DND-41 (cell line): ENCODE measurements at regions not wholly inside any gene's neighbourhood (a gene's known extent, or its start where the extent isn't known, plus 50 kb on each side); places are given as distances from the start of the nearest gene placed in this dataset.

Source experiments
- ATAC-seq: fragments of 200-7000 bp; cut with Tn5 transposase; 3 replicates; pipeline ENCODE4 v1.9.1; 2021; ENCODE audit warnings: low read depth; ENCODE audit not compliant: insufficient read depth
- DNase-seq: peaks from one replicate; pipeline ENCODE4 v3.0.0-alpha.2; 2020
- H2AFZ ChIP-seq: 2 replicates; pipeline ENCODE4 v1.6.0; 2012; ENCODE audit warnings: low read depth, low read length
- H3K27ac ChIP-seq: 2 replicates; pipeline ENCODE4 v1.5.1; 2012; ENCODE audit warnings: low read length, inconsistent platforms
- H3K27me3 ChIP-seq: fragments of 200-600 bp; sonication (generic); 2 replicates; pipeline ENCODE4 v1.6.0; 2012; ENCODE audit warnings: low read length, mild to moderate bottlenecking, inconsistent platforms; ENCODE audit not compliant: insufficient read depth, poor library complexity
- H3K36me3 ChIP-seq: 2 replicates; pipeline ENCODE4 v1.5.1; 2012; ENCODE audit warnings: low read length, inconsistent platforms; ENCODE audit not compliant: insufficient read depth
- H3K4me1 ChIP-seq: 2 replicates; pipeline ENCODE4 v1.5.1; 2012; ENCODE audit warnings: mild to moderate bottlenecking, low read length; ENCODE audit not compliant: insufficient read depth
- H3K4me2 ChIP-seq: 2 replicates; pipeline ENCODE4 v1.6.0; 2012; ENCODE audit warnings: mild to moderate bottlenecking, moderate library complexity, low read length, inconsistent platforms; ENCODE audit not compliant: insufficient read depth
- H3K4me3 ChIP-seq, 2 experiments: fragments of 200-600 bp in 1 of 2; shearing (Covaris generic) in 1 of 2; 2 replicates each; pipeline ENCODE4 v1.5.1; 2012 to 2016; ENCODE audit warnings: inconsistent platforms in 2 of 2, low read length in 2 of 2, mild to moderate bottlenecking in 2 of 2, low read depth in 1 of 2, moderate library complexity in 1 of 2
- H3K79me2 ChIP-seq: 2 replicates; pipeline ENCODE4 v1.6.0; 2012; ENCODE audit warnings: low read length, inconsistent platforms; ENCODE audit not compliant: insufficient read depth
- H3K9ac ChIP-seq: 2 replicates; pipeline ENCODE4 v1.6.0; 2012; ENCODE audit warnings: low read depth, mild to moderate bottlenecking, inconsistent platforms, low read length, moderate library complexity
- H3K9me3 ChIP-seq: 2 replicates; pipeline ENCODE4 v1.5.1; 2012; ENCODE audit warnings: low read length, moderate library complexity, mild to moderate bottlenecking, inconsistent platforms; ENCODE audit not compliant: insufficient read depth, severe bottlenecking
- H4K20me1 ChIP-seq: 2 replicates; pipeline ENCODE4 v1.6.0; 2012; ENCODE audit warnings: low read length; ENCODE audit not compliant: insufficient read depth
- EZH2 ChIP-seq: IDR thresholded peaks from 3 replicates; pipeline ENCODE4 v1.6.1; 2012; ENCODE audit warnings: borderline replicate concordance, low read depth, mild to moderate bottlenecking, moderate library complexity, low read length, inconsistent platforms; ENCODE audit not compliant: severe bottlenecking
- TF ChIP-seq, protein P1 (sequence below): IDR thresholded peaks from 2 replicates; pipeline ENCODE4 v1.5.1; 2012; ENCODE audit warnings: borderline replicate concordance, low read length, moderate library complexity, mild to moderate bottlenecking; ENCODE audit not compliant: poor library complexity, severe bottlenecking; ENCODE audit errors: extremely low read depth

DNA sequence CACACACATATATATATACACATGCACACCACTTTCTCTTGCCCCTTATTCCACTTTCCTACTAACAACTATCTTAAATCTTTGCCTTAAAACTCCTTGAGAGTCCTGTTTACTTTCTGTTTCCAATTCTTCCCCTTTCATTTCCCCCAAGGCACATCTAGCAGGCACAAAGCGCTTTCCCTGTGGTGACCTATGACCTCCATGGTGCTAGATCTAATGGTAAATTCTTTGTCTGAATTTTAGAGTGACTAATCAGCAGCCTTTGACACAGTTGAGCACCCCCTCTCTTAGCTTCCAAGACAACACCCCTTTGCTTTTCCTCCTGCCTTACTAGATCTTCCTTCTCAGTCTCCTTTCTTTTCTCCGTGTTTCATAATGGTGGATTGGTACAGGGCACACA is 236.4 kb upstream of the TTC29 start:
- Histone ChIP-seq H3K4me2 (no peak overlapping the region), H3K27me3 (no peaks in the 10 kb centered on the region), H3K4me1 (no peaks in the 10 kb centered on the region), H3K9me3 (no peaks in the 10 kb centered on the region), H3K9ac (no peak overlapping the region), H3K4me3 (no peak overlapping the region), H4K20me1 (no peaks in the 10 kb centered on the region), H2AFZ (no peak overlapping the region), H3K27ac (no peak overlapping the region), H3K79me2 (no peaks in the 10 kb centered on the region), H3K36me3 (no peaks in the 10 kb centered on the region)
- DNase-seq (no peak), ATAC-seq (no peak)
- TF ChIP-seq, protein P1, sequence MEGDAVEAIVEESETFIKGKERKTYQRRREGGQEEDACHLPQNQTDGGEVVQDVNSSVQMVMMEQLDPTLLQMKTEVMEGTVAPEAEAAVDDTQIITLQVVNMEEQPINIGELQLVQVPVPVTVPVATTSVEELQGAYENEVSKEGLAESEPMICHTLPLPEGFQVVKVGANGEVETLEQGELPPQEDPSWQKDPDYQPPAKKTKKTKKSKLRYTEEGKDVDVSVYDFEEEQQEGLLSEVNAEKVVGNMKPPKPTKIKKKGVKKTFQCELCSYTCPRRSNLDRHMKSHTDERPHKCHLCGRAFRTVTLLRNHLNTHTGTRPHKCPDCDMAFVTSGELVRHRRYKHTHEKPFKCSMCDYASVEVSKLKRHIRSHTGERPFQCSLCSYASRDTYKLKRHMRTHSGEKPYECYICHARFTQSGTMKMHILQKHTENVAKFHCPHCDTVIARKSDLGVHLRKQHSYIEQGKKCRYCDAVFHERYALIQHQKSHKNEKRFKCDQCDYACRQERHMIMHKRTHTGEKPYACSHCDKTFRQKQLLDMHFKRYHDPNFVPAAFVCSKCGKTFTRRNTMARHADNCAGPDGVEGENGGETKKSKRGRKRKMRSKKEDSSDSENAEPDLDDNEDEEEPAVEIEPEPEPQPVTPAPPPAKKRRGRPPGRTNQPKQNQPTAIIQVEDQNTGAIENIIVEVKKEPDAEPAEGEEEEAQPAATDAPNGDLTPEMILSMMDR, result no peak
- no peak for TF ChIP-seq EZH2

DNA sequence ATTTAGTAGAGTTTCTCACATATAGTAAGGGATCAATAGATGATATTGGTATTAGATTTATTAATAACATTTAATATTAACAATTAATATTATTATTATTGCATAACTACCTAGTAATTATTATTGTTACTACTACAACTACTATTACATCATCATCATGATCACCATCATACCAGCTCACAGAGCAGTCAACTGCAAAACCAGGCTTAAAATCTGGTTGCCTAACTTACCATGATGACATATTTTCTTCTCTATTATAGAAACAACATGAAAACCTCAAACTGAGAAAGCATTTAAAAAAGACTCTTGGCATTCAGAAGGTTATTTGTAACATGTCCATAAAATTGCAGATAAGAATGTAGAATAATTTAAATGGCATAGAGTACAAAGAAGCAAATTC is 247.0 kb upstream of the TTC29 start:
- ATAC-seq (no peak), DNase-seq (no peak)
- H3K4me2 ChIP-seq, result no peak overlapping the region
- H3K27me3 ChIP-seq, result no peaks in the 10 kb centered on the region
- H3K79me2 ChIP-seq, result no peaks in the 10 kb centered on the region
- H4K20me1 ChIP-seq, result no peaks in the 10 kb centered on the region
- no peak for TF ChIP-seq EZH2
- TF ChIP-seq, protein P1, result no peak
- H3K36me3 ChIP-seq, result no peaks in the 10 kb centered on the region
- H2AFZ ChIP-seq, result no peak overlapping the region
- no peak overlapping the region for H3K9ac ChIP-seq
- no peaks in the 10 kb centered on the region for H3K4me1 ChIP-seq
- no peak overlapping the region for H3K4me3 ChIP-seq
- no peaks in the 10 kb centered on the region for H3K9me3 ChIP-seq
- H3K27ac ChIP-seq, result no peak overlapping the region

DNA sequence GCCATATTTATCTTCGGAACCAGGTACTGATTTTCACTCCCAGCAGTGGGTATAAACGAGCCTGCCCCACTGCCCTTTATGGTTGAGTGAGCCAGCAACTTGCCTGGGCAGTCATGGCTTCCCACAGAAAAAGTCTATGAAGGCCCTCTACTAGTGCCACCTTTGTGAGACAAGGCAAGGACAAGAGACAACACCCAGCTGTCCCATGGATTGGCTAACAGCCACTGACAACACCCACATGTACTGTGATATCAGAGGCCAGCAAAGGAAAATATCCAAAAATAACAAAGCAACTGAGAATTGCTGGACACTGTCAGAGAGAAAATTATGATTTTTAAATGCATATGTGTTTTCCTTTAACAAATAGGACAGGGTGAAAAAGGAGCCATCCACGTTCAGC is 248.4 kb upstream of the TTC29 start:
- ATAC-seq (no peak), DNase-seq (no peak)
- no peaks in the 10 kb centered on the region for H3K4me1 ChIP-seq
- H3K36me3 ChIP-seq, result no peaks in the 10 kb centered on the region
- H3K27ac ChIP-seq, result no peak overlapping the region
- H3K9me3 ChIP-seq, result no peaks in the 10 kb centered on the region
- no peak overlapping the region for H3K4me3 ChIP-seq
- H3K79me2 ChIP-seq, result no peaks in the 10 kb centered on the region
- no peak overlapping the region for H2AFZ ChIP-seq
- no peaks in the 10 kb centered on the region for H4K20me1 ChIP-seq
- no peak overlapping the region for H3K9ac ChIP-seq
- no peaks in the 10 kb centered on the region for H3K27me3 ChIP-seq
- H3K4me2 ChIP-seq, result no peak overlapping the region
- TF ChIP-seq, protein P1, result no peak
- TF ChIP-seq EZH2, result no peak

DNA sequence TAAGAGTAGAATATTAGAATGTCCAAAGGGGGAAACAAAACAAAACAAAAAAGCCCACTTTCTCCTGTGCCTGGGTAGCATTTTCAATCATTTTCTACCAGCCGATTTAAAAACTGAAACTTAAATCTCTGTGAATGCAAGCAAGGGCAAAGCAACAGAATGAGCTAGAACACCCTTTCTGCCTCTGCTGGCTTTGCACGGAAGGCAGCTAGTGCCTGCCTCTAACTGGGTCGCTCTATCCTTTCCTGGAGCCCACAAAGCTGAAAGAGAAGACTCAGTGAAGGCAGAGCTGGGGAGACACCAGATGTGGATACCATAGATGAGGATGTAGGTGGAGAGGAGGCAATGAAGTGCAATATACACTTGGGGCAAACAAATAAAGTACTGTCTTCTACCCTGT is 248.9 kb upstream of the TTC29 start:
- H4K20me1 ChIP-seq, result no peaks in the 10 kb centered on the region
- DNase-seq, result no peak
- H3K27ac ChIP-seq, result no peak overlapping the region
- H3K4me3 ChIP-seq, result no peak overlapping the region
- H3K9me3 ChIP-seq, result no peaks in the 10 kb centered on the region
- no peaks in the 10 kb centered on the region for H3K36me3 ChIP-seq
- TF ChIP-seq, protein P1, result no peak
- TF ChIP-seq EZH2, result no peak
- H3K4me2 ChIP-seq, result no peak overlapping the region
- H3K4me1 ChIP-seq, result no peaks in the 10 kb centered on the region
- H3K9ac ChIP-seq, result no peak overlapping the region
- no peaks in the 10 kb centered on the region for H3K79me2 ChIP-seq
- no peak for ATAC-seq
- H2AFZ ChIP-seq, result no peak overlapping the region
- H3K27me3 ChIP-seq, result no peaks in the 10 kb centered on the region
